Kidney epithelial cell (primary cell): ENCODE measurements at regions not wholly inside any gene's neighbourhood (a gene's known extent, or its start where the extent isn't known, plus 50 kb on each side); places are given as distances from the start of the nearest gene placed in this dataset.

Experiments
- DNase-seq: peaks from one replicate; pipeline ENCODE4 v3.0.0-alpha.2; 2010; ENCODE audit warnings: low read depth
- H3K27me3 ChIP-seq: 2 replicates; pipeline ENCODE4 v1.6.0; 2011; ENCODE audit warnings: low read length; ENCODE audit not compliant: control insufficient read depth, insufficient read depth
- H3K36me3 ChIP-seq: 2 replicates; pipeline ENCODE4 v1.5.1; 2011; ENCODE audit warnings: low read length; ENCODE audit not compliant: control insufficient read depth, insufficient read depth
- H3K4me3 ChIP-seq: 2 replicates; pipeline ENCODE4 v1.5.1; 2011; ENCODE audit warnings: low read depth, mild to moderate bottlenecking, control low read depth, low read length
- CTCF ChIP-seq: IDR thresholded peaks from 2 replicates; pipeline ENCODE4 v1.5.1; 2011; ENCODE audit warnings: mild to moderate bottlenecking, moderate library complexity, low read length, control low read depth, inconsistent platforms; ENCODE audit not compliant: insufficient read depth, poor library complexity, severe bottlenecking

GRCh38 chr5:109953761-109954160 lies 264.0 kb downstream of the MAN2A1 start:
- Histone ChIP-seq H3K4me3 (no peak overlapping the region), H3K36me3 (no peaks in the 10 kb centered on the region), H3K27me3 (no peaks in the 10 kb centered on the region)
- DNase-seq = no peak
- no peak for TF ChIP-seq CTCF

GRCh38 chr5:109956884-109957283 lies 267.2 kb downstream of the MAN2A1 start:
- H3K27me3 ChIP-seq = no peaks in the 10 kb centered on the region
- TF ChIP-seq CTCF = no peak
- no peak for DNase-seq

GRCh38 chr5:109958082-109958481 lies 268.4 kb downstream of the MAN2A1 start:
- Histone ChIP-seq H3K4me3 (no peak overlapping the region), H3K36me3 (no peaks in the 10 kb centered on the region), H3K27me3 (no peaks in the 10 kb centered on the region)
- TF ChIP-seq CTCF = no peak
- DNase-seq = no peak

More at GRCh38 chr5:109956884-109957283, 267.2 kb downstream of the MAN2A1 start:
- no peaks in the 10 kb centered on the region for H3K36me3 ChIP-seq
- no peak overlapping the region for H3K4me3 ChIP-seq

GRCh38 chr5:109959652-109960051 lies 269.9 kb downstream of the MAN2A1 start:
- no peak for TF ChIP-seq CTCF
- no peaks in the 10 kb centered on the region for H3K36me3 ChIP-seq
- H3K27me3 ChIP-seq = no peaks in the 10 kb centered on the region
- DNase-seq = no peak
- H3K4me3 ChIP-seq = no peak overlapping the region

GRCh38 chr5:109961751-109962150 lies 272.0 kb downstream of the MAN2A1 start:
- TF ChIP-seq CTCF = no peak
- Histone ChIP-seq H3K4me3 (no peak overlapping the region), H3K36me3 (no peaks in the 10 kb centered on the region), H3K27me3 (no peaks in the 10 kb centered on the region)
- no peak for DNase-seq

- H3K36me3 ChIP-seq = no peaks in the 10 kb centered on the region
- no peak overlapping the region for H3K4me3 ChIP-seq
- no peaks in the 10 kb centered on the region for H3K27me3 ChIP-seq
- no peak for DNase-seq
- no peak for TF ChIP-seq CTCF
Observed at GRCh38 chr5:109962882-109963603, 273.3 kb downstream of the MAN2A1 start.
